ENCODE measurements at regions not wholly inside any gene's neighbourhood (a gene's known extent, or its start where the extent isn't known, plus 50 kb on each side); places are given as distances from the start of the nearest gene placed in this dataset.

DNA sequence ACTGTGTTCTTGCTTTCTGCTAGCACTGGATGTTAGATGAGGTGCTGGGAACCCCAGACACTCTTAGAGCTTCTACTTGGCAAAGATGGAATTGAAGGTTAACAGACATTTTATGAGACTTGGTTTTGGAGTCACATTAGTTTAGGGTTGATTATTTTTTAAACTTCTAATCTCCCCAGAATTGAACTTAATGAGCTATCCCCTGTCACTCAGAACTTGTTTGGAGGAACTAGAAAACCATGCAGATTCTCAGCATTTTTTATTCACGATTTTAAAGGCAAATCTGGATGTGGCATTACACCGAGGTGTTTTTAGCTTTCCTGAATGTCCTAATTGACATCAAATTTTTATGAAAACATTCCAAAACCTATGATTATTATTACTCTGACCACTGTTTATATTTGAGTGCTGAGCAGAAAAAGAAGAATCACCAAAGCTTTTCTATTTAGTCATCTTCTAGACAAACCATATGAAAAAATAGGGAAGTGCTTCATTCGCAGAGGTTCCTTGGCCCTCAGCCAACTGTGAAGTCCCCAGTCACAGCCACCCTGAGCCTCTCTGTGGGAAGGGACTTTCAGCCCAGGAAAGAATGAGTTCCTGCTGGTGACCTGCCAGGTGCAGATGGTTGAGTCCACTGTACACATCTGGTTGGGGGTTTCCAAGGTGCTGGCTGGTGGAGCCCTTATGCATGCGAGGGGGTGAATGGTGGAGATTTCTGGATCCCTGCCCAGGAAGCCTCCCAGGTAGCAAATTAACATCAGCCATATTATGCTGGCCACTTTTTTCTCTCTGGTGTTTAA is 196.0 kb upstream of the TOPAZ1 start:
- TF ChIP-seq, protein P1, sequence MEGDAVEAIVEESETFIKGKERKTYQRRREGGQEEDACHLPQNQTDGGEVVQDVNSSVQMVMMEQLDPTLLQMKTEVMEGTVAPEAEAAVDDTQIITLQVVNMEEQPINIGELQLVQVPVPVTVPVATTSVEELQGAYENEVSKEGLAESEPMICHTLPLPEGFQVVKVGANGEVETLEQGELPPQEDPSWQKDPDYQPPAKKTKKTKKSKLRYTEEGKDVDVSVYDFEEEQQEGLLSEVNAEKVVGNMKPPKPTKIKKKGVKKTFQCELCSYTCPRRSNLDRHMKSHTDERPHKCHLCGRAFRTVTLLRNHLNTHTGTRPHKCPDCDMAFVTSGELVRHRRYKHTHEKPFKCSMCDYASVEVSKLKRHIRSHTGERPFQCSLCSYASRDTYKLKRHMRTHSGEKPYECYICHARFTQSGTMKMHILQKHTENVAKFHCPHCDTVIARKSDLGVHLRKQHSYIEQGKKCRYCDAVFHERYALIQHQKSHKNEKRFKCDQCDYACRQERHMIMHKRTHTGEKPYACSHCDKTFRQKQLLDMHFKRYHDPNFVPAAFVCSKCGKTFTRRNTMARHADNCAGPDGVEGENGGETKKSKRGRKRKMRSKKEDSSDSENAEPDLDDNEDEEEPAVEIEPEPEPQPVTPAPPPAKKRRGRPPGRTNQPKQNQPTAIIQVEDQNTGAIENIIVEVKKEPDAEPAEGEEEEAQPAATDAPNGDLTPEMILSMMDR (IDR thresholded peaks at IDR 0.05; ENCODE audit: unreplicated experiment in 3 of 3): no peak
- H3K9me3 Mint-ChIP-seq: no peaks in the 10 kb centered on the region
- H3K4me3 Mint-ChIP-seq: no peak overlapping the region
- no peaks in the 10 kb centered on the region for H3K4me1 Mint-ChIP-seq
- peaks cover 10% of the 10 kb centered on the region for H3K27me3 Mint-ChIP-seq (ENCODE audit: low read depth)
- H3K36me3 Mint-ChIP-seq (ENCODE audit: low read depth): no peaks in the 10 kb centered on the region
- no peak overlapping the region for H3K27ac Mint-ChIP-seq

GRCh38 chr3:44047796-44048195 is 193.9 kb upstream of the TOPAZ1 start:
- TF ChIP-seq, protein P1 (IDR thresholded peaks at IDR 0.05; ENCODE audit: unreplicated experiment in 3 of 3): no peak
- H3K9me3 Mint-ChIP-seq: no peaks in the 10 kb centered on the region
- no peak overlapping the region for H3K27ac Mint-ChIP-seq
- H3K4me3 Mint-ChIP-seq: no peak overlapping the region
- H3K4me1 Mint-ChIP-seq: peaks cover 3% of the 10 kb centered on the region
- H3K36me3 Mint-ChIP-seq (ENCODE audit: low read depth): no peaks in the 10 kb centered on the region
- H3K27me3 Mint-ChIP-seq (ENCODE audit: low read depth): peaks cover 10% of the 10 kb centered on the region

- H3K9me3 Mint-ChIP-seq: no peaks in the 10 kb centered on the region
- H3K4me1 Mint-ChIP-seq: peaks cover 3% of the 10 kb centered on the region
- H3K36me3 Mint-ChIP-seq (ENCODE audit: low read depth): no peaks in the 10 kb centered on the region
- no peak overlapping the region for H3K4me3 Mint-ChIP-seq
- peaks cover 10% of the 10 kb centered on the region for H3K27me3 Mint-ChIP-seq (ENCODE audit: low read depth)
- TF ChIP-seq, protein P1 (IDR thresholded peaks at IDR 0.05; ENCODE audit: unreplicated experiment in 3 of 3): no peak
- no peak overlapping the region for H3K27ac Mint-ChIP-seq
These were observed 193.3 kb upstream of the TOPAZ1 start for GRCh38 chr3:44048196-44048924.

- Mint-ChIP-seq H3K9me3 (no peaks in the 10 kb centered on the region), H3K36me3 (ENCODE audit: low read depth) (no peaks in the 10 kb centered on the region), H3K27ac (no peak overlapping the region), H3K4me3 (no peak overlapping the region), H3K27me3 (ENCODE audit: low read depth) (peaks cover 10% of the 10 kb centered on the region), H3K4me1 (peaks cover 3% of the 10 kb centered on the region)
- TF ChIP-seq, protein P1 (IDR thresholded peaks at IDR 0.05; ENCODE audit: unreplicated experiment in 3 of 3): no peak
These were observed 192.7 kb upstream of the TOPAZ1 start for GRCh38 chr3:44048949-44049348.

DNA sequence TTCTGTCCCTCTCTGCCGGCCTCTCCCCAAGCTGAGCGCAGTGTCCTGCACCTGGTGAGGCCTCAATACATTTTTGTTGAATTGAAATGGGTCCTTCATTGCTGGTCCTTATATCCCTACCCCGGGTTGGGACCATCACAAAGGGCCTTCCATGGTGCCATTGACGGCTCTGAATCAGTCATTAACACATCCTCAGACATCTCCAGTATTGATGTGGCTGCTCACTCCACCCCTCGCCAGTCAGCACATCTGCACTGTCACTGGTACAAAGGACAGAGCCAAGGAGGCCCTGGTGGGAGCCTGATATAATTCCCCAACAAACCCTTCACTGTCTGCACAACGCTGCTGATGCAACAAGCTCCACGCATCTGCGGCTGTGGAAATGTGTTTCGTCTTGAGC is 191.6 kb upstream of the TOPAZ1 start:
- no peaks in the 10 kb centered on the region for H3K36me3 Mint-ChIP-seq (ENCODE audit: low read depth)
- peaks cover 7% of the 10 kb centered on the region for H3K4me1 Mint-ChIP-seq
- H3K9me3 Mint-ChIP-seq: no peaks in the 10 kb centered on the region
- H3K27me3 Mint-ChIP-seq (ENCODE audit: low read depth): peaks cover 13% of the 10 kb centered on the region
- H3K4me3 Mint-ChIP-seq: no peak overlapping the region
- TF ChIP-seq, protein P1 (IDR thresholded peaks at IDR 0.05; ENCODE audit: unreplicated experiment in 3 of 3): no peak
- H3K27ac Mint-ChIP-seq: no peak overlapping the region
